Ascending aorta (tissue), 2 donors: ENCODE measurements at regions not wholly inside any gene's neighbourhood (a gene's known extent, or its start where the extent isn't known, plus 50 kb on each side); places are given as distances from the start of the nearest gene placed in this dataset.

ENCODE experiments used
- DNase-seq, 2 donors: peaks; one replicate each; pipeline ENCODE4 v3.0.0-alpha.2; 2019; ENCODE audit warnings: low spot score in 2 of 2
- H3K27ac ChIP-seq, 2 donors: fragments of 200-600 bp; sonication (generic); one replicate each; pipeline ENCODE4 v1.5.1; 2016 to 2017; ENCODE audit warnings: mild to moderate bottlenecking in 1 of 2
- H3K27me3 ChIP-seq: fragments of 200-600 bp; sonication (generic); one replicate; pipeline ENCODE4 v1.5.1; 2017
- H3K36me3 ChIP-seq, 2 donors: fragments of 200-600 bp; sonication (generic); one replicate each; pipeline ENCODE4 v1.5.1; 2016
- H3K4me1 ChIP-seq, 2 donors: fragments of 200-600 bp; sonication (generic); one replicate each; pipeline ENCODE4 v1.5.1; 2016 to 2017; ENCODE audit warnings: mild to moderate bottlenecking in 1 of 2
- H3K4me3 ChIP-seq, 2 donors: fragments of 200-600 bp; sonication (generic); one replicate each; pipeline ENCODE4 v1.5.1; 2016 to 2017; ENCODE audit warnings: mild to moderate bottlenecking in 1 of 2
- H3K9me3 ChIP-seq, 2 donors: fragments of 200-600 bp; sonication (generic); one replicate each; pipeline ENCODE4 v1.5.1; 2016
- CTCF ChIP-seq, 3 experiments: fragments of 200-600 bp in 2 of 3; fragments of 450-650 bp in 1 of 3; sonication (generic) in 2 of 3; IDR thresholded peaks; one replicate each; pipeline ENCODE4 v1.5.1; 2016 to 2019; ENCODE audit warnings: antibody characterized with exemption in 3 of 3, mild to moderate bottlenecking in 1 of 3, moderate library complexity in 1 of 3
- intact Hi-C: fragments of 100-400 bp; cut with DNase I; formaldehyde crosslinking; loops from one replicate; pipeline ENCODE4 v1.15.1; 2023

- TF ChIP-seq CTCF (IDR thresholded peaks at IDR 0.05) = no peak
- no peak for DNase-seq
- Histone ChIP-seq H3K4me1 (peaks cover 0 to 10% of the 10 kb centered on the region in 2 donors), H3K27me3 (no peaks in the 10 kb centered on the region), H3K4me3 (no peak overlapping the region), H3K36me3 (no peaks in the 10 kb centered on the region), H3K27ac (no peak overlapping the region), H3K9me3 (no peaks in the 10 kb centered on the region)
- intact Hi-C loops = no loop called here
Observed at GRCh38 chr15:95663156-95664100, 667.1 kb upstream of the NR2F2 start.

- DNase-seq = no peak
- intact Hi-C loops = no loop called here
Observed at GRCh38 chr15:95664450-95664849, 666.0 kb upstream of the NR2F2 start.

GRCh38 chr15:95669146-95669922, 661.2 kb upstream of the NR2F2 start:
- Histone ChIP-seq H3K27ac (no peak overlapping the region), H3K36me3 (no peaks in the 10 kb centered on the region), H3K4me1 (peaks cover 0 to 8% of the 10 kb centered on the region in 2 donors), H3K4me3 (no peak overlapping the region), H3K9me3 (no peaks in the 10 kb centered on the region), H3K27me3 (no peaks in the 10 kb centered on the region)
- TF ChIP-seq CTCF (IDR thresholded peaks at IDR 0.05) = no peak
- intact Hi-C loops = no loop called here
- no peak for DNase-seq

More at GRCh38 chr15:95664450-95664849, 666.0 kb upstream of the NR2F2 start:
- TF ChIP-seq CTCF (IDR thresholded peaks at IDR 0.05) = no peak
- peaks cover 0 to 8% of the 10 kb centered on the region in 2 donors for H3K4me1 ChIP-seq
- no peak overlapping the region for H3K27ac ChIP-seq
- no peaks in the 10 kb centered on the region for H3K27me3 ChIP-seq
- H3K36me3 ChIP-seq = no peaks in the 10 kb centered on the region
- no peaks in the 10 kb centered on the region for H3K9me3 ChIP-seq
- H3K4me3 ChIP-seq = no peak overlapping the region

- Histone ChIP-seq H3K4me1 (peaks cover 0 to under 1% of the 10 kb centered on the region in 2 donors), H3K36me3 (no peaks in the 10 kb centered on the region), H3K27ac (no peak overlapping the region), H3K27me3 (no peaks in the 10 kb centered on the region), H3K4me3 (no peak overlapping the region), H3K9me3 (no peaks in the 10 kb centered on the region)
- no peak for DNase-seq
- no peak for TF ChIP-seq CTCF (IDR thresholded peaks at IDR 0.05)
- intact Hi-C loops = no loop called here
Observed at GRCh38 chr15:95674031-95674430, 656.5 kb upstream of the NR2F2 start.

GRCh38 chr15:95676500-95676899, 654.0 kb upstream of the NR2F2 start:
- no peaks in the 10 kb centered on the region for H3K36me3 ChIP-seq
- H3K27me3 ChIP-seq = no peaks in the 10 kb centered on the region
- no peak for DNase-seq
- H3K4me3 ChIP-seq = no peak overlapping the region
- no peak for TF ChIP-seq CTCF (IDR thresholded peaks at IDR 0.05)
- no peaks in the 10 kb centered on the region for H3K9me3 ChIP-seq
- no peak overlapping the region for H3K27ac ChIP-seq
- intact Hi-C loops = no loop called here
- no peaks in the 10 kb centered on the region for H3K4me1 ChIP-seq
